GM19351 (cell line): ENCODE measurements at regions not wholly inside any gene's neighbourhood (a gene's known extent, or its start where the extent isn't known, plus 50 kb on each side); places are given as distances from the start of the nearest gene placed in this dataset.
"Not testable (repeated sequence)": the region's sequence is repeated elsewhere in the genome, so short reads cannot be mapped to it uniquely, and the experiment has no call there.

Experiments used
- ATAC-seq: cut with Tn5 transposase; IDR thresholded peaks from one replicate; pipeline ENCODE4 v1.9.1; 2021; ENCODE audit warnings: mild to moderate bottlenecking, moderate library complexity; ENCODE audit not compliant: unreplicated experiment

- no peak for ATAC-seq
These were observed 82.2 kb upstream of the ASB18 start for GRCh38 chr2:236346366-236346765.

DNA sequence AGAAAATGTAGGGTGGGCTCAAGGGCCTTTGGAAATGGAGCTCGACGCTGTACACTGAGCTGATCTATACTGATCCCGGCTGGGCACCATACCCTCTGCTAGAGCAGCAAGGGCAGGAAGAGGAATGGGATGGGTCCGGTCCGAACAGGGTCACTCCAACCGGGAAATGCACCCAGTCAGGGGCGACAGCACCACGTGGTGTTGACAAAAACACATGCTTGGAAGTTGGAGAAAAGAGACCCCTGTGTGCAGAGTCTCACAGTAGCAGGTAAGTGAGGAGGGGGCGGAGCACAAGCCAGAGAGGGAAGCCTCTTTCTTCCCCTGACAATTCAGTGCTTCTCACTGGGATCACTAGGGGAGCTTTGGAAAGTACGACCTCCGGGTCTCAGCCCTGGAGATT is 84.1 kb upstream of the ASB18 start:
- no peak for ATAC-seq

DNA sequence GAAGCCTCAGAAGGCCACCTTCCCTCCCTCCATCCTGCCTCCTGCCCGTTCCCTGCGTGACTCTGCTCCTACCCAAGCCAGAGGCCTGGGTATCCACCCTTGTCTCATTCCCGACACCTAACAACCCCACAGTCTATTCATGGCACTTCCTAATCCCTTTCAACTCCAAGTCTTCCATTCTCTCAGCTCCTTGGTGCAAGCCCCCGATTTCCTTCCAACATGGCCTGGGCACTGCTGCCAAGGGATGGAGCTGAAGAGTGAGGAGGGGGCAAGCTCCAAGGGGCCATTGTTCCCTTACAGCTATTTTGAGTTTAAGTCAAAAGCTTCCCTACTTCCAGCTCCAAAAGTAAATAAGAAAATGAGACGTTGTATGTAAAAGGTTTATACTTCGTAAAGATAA is 84.8 kb upstream of the ASB18 start:
- ATAC-seq = no peak

DNA sequence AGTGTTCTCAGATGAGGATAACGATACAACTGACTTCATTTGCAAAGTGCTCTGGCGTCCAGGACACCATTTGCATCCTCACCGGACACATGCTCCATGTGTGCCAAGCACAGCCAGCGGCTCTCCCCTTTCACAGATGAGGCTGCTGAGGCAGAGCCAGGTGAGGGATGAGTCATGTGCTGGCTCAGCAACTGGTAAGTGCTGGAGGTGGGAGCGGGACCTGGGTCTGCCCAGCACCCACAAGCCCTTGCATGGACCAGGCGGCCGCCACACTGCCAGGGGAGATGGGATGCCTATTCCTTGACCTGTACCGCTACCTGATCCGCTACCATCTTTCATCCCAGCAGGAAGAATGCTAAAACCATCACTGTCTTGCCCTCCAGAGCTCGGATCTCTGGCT is 86.2 kb upstream of the ASB18 start:
- ATAC-seq = no peak

DNA sequence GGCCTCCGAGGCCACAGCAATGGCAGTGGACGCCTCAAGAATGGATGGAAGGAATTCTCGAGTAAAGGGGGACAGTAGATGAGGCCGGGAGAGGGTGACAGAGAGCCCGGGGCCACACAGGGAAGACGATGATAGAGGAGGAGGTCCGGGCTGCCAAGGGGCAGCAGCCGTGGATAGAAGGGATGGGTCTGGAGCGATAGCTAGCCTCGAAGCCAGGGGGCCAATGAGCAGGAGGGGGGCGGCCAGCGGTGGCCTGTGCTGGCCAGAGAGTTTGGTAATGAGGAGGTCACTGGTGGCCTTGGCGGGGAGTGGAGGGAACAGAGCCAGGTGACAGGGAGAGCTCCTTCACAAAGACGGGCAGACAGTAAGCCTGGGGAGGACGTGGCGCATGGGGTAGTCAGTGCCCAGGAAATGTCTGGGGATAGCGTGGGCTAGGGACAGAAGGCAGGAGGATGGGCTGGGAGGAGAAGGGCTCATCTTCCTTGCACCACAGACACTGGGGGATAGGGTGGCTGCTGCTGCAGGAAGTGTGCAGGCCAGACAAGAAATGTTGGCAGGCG is 87.8 kb upstream of the ASB18 start:
- no peak for ATAC-seq

DNA sequence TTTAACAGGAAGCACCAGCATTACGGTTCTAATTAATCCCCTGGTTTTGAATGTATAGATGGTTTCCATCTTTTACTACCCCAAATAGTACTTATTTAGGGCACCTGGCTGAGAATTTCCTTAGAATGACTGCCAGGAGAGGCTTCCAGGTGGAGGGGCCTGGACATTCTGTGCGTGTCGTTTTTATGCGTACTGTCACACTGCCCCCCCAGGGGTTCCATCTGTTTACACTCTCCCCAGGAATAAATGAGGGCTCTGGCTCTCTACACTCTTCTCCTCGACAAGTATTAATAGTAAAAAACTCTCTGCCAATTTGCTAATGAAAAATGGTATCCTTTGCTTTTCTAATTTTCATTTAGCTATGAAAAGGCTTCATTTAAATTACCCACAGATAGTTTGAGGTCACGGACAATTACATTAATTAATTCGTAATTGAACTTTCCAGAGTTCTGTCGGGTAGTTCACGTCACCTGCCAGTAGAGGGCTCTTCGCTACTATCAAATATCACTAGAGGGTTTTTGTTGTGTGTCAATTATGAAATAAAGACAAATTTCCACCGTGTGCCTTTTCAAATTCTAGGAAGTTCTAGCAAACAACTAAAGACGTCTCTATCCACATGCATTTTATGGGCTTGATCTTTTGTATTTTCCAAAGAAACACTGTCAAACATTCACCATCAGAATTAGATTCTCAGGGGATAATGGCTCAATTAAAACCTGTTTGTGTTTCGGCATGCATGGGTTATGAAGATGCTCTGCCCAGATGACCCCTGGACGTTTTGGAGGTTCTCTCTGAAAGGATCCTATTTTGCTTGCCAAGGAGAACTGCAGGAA is 88.8 kb upstream of the ASB18 start:
- no peak for ATAC-seq

GRCh38 chr2:236353594-236353942 is 89.4 kb upstream of the ASB18 start:
- no peak for ATAC-seq

DNA sequence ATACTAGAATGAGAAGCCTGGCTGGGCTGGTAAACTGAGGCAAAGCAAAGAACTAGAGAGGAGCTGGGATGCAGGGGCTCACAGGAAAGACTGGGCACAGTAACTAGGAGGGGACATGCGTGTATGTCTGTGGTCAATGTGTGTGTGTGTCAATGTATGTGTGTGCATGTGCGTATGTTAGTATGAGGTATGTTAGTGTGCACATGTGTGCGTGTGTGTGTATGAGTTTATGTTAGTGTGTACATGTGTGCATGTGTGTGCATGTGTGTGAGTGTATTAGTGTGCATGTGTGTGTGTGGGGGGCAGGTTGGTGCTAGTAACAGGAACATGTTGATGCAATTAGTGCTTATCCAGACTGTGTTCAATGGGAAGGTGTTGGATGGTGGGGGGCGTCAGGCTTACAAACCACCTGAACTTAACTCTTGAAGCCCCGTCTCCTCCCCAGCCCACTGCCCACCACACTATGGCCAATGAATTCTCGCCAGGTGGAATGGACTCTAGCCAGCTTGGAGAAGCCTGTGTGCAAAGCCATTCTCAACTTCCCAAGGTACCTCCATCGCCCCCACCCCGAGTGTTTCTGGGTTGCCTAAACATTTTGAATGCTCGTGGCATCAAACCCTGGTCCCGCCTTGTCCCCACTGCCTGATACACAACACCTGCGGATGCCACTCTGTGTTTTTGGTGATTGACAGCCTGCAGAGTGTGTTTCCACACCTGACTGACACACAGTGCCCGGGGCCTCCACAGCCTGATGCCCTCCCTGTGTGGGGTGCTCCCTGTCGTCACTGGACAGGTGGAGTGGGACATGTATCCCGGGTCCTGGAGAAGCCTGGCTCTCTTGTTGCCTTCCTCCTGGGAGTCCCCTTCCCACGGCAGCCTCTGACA is 90.1 kb upstream of the ASB18 start:
- no peak for ATAC-seq

- ATAC-seq = no peak
These were observed 90.9 kb upstream of the ASB18 start for GRCh38 chr2:236354973-236355595.

DNA sequence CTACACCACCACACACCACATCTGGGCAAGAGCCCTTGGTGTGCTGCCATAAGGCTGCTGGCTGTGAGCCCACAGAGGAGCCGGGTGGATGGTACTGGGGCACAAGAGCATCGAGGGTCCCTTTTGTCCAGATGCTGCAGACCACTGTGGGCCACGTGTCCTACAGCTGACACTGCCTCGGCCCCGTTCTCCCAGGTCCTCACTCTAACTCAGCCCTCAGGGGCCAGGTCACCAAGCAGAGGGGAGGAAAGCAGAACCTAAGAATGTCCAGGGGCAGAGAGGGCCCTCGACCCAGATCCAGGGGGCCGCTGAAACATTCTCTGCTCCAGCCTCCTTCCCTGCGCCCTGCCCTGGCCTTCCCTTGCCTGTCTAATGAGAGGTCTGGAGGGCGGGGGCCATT is 91.7 kb upstream of the ASB18 start:
- no peak for ATAC-seq

GRCh38 chr2:236356321-236356720 is 92.1 kb upstream of the ASB18 start:
- ATAC-seq = not testable (repeated sequence)

GRCh38 chr2:236358482-236358881 is 94.3 kb upstream of the ASB18 start:
- not testable (repeated sequence) for ATAC-seq

- ATAC-seq = no peak
These were observed 95.3 kb upstream of the ASB18 start for GRCh38 chr2:236359426-236360045.

GRCh38 chr2:236360496-236360895 is 96.3 kb upstream of the ASB18 start:
- no peak for ATAC-seq

DNA sequence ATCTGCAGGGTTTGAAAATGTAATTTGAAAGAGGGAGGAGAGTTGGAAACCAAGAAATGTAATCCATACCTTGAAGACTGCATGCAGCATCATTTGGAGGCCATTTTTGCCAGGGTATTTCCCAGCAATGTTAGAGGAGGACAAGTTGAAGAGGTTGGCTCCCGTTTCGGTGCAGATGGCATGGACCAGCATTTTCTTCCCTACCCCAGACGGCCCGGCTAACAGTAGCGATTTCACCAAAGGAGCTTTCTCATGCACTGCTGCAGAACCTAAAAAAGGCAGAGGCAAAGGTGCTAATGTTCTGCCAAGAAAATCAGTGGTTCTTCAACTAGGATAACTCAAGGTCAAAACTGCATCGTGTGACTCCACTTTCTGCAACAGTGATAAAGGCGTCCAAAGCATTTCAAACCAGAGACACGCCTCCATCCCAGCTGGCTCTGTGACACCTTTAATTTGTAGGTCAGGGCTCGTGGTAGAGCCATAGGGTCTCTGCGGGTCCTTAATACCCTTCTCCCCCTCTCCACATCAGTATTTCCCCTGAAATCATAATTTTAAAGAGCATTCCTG is 99.6 kb upstream of the ASB18 start:
- no peak for ATAC-seq

DNA sequence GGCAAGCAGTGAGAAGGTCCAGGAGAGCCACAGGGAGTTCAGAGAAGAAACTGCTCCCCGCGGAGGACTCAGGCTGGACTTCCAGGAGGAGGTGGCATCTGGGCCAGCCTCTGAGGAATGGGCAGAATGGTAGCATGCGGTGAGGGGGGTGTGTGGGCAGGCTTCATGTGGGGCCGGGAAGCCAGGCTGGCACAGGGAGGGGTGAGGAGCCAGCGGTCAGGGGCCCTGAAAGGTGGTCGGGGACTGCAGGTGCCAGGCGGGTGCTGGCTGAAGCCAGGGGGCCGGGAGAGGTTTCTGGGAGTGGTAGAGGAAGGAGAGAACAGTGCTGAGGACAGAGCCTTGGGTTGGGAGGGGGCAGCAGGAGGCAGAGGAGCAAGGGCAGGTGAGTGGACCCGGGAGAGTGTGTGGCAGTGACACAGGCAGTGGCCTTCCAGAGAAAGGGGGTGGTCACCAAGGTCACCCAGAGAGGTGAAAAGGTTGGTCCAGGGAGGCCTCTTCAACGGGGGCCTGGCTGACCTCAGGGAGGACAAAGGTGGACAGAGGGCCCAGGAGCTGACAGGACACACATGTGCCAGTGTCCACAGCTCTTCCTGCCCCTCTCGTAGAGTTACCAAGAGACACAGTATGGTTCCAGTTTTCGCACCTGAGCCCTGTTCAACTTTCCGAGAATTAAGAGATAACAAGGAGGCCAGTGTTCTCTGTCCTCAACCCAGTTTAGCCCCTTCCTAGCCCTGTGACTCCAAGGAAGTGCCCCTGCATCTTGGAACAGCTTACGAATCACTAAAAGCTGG is 101.2 kb upstream of the ASB18 start:
- no peak for ATAC-seq

DNA sequence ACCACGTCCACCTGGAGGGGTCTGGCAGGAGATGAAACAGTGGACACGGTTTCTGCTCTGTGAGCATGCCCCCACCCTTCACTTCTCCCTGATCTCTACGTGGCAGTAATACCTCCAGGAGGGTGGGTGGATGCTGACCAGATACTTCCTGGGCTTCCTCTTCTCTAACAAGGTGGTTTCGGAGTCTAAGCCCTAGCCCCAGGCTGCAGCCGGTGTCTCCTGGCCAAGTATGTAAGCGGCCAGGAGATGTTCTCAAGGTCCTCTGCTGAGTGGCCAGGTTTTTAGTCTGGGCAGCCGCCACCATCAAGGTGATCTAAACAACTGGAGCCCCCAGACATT is 101.8 kb upstream of the ASB18 start:
- ATAC-seq = peak; percentile 50

DNA sequence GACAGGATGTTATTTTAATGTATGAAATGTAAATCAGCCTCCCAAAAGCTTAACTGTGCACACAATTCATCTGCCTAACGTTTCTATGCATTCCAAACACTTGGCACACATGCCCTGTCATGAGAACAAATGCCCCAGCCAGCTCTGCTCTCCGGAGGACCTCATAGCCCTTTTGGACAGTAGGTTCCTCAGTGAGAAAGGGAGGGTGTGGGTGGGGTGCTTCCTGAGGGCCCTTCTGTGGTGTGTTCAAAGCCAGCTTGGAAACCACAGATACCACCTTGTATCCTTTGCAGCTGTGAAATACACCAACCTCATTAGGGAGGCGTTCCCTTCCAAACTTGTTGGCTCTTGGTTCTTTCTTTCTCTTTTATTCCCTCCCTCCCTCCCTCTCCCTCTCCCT is 102.2 kb upstream of the ASB18 start:
- ATAC-seq = peak; percentile 80

- ATAC-seq = no peak
These were observed 103.5 kb upstream of the ASB18 start for GRCh38 chr2:236367506-236368289.
